ENCODE measurements at regions not wholly inside any gene's neighbourhood (a gene's known extent, or its start where the extent isn't known, plus 50 kb on each side); places are given as distances from the start of the nearest gene placed in this dataset.

DNA sequence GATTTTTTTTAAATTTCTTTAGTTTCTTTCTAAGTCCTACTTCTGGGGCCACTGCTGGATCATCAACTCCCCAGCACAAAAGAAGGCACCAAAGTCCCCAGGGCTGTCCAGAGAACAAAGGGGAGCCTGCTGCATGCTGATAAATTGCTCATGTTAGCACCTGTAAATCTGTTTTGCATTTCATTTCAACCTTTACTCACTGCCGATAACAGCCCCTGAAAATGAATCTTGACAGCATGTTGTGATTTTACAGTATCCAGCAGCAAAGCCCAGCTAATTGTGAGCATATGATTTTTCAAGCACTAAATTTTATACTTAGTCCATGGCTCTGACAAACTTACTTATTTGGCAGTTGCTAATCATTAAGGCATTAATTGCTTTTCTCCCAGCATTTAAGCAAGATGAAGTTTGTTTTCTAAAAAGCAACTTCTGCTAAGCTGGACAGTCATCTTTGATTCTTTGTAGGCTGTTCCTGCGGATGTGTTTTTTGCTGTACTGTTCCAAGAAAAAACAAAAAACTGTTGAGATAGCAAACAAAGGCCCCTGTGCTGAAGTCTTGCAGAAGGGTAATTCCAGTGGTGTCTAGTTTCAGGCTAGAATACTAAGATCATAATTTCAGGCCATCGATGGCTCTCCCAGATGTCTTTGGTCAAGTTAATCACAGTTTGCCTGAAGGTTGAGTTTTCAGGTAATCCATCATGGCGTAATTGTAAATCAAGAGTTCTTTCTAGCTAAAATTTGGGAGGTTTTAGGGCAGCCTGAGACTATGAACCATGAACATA lies 73.1 kb upstream of the GAS1 start:
- TF ChIP-seq, protein P1, sequence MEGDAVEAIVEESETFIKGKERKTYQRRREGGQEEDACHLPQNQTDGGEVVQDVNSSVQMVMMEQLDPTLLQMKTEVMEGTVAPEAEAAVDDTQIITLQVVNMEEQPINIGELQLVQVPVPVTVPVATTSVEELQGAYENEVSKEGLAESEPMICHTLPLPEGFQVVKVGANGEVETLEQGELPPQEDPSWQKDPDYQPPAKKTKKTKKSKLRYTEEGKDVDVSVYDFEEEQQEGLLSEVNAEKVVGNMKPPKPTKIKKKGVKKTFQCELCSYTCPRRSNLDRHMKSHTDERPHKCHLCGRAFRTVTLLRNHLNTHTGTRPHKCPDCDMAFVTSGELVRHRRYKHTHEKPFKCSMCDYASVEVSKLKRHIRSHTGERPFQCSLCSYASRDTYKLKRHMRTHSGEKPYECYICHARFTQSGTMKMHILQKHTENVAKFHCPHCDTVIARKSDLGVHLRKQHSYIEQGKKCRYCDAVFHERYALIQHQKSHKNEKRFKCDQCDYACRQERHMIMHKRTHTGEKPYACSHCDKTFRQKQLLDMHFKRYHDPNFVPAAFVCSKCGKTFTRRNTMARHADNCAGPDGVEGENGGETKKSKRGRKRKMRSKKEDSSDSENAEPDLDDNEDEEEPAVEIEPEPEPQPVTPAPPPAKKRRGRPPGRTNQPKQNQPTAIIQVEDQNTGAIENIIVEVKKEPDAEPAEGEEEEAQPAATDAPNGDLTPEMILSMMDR (conservative IDR thresholded peaks at IDR 0.05) = no peak
- TF ChIP-seq EZH2 (IDR thresholded peaks at IDR 0.05; ENCODE audit: low read depth) = no peak
